ENCODE measurements at regions not wholly inside any gene's neighbourhood (a gene's known extent, or its start where the extent isn't known, plus 50 kb on each side); places are given as distances from the start of the nearest gene placed in this dataset.

GRCh38 chr7:153935095-153935494 is 117.1 kb upstream of the DPP6 start:
- no peaks in the 10 kb centered on the region for H3K4me1 Mint-ChIP-seq
- no peak overlapping the region for H3K4me2 ChIP-seq (replicated peaks; ENCODE audit: extremely low read depth, low read length, poor library complexity, severe bottlenecking)

DNA sequence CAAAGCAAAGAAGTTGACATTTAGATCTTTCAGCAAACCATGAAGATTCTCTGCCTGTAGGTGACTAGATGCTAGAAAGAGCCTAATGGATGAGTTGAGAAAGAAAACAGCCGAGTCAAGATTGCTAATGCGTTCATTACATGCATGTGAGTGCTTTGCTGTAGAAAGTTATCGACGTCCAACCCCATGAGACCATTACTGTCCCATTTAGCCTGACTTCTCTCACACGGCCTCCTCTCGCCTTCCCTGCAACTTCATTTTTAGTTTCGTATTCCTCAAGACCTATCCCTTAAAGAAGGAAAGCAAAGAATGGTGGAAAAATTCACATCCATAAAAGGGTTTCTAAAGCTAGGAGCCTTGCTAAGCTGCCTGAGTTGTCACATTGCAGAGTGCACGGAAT is 113.7 kb upstream of the DPP6 start:
- TF ChIP-seq CTCF (IDR thresholded peaks at IDR 0.05), result no peak
- Histone ChIP-seq H3K79me2 (ENCODE audit: insufficient read depth, low read length) (no peaks in the 10 kb centered on the region), H3K4me2 (replicated peaks; ENCODE audit: extremely low read depth, low read length, poor library complexity, severe bottlenecking) (no peak overlapping the region), H3K27me3 (ENCODE audit: control insufficient read depth in 2 of 2, insufficient read depth in 2 of 2, low read length in 2 of 2) (no peaks in the 10 kb centered on the region), H4K20me1 (ENCODE audit: insufficient read depth, low read length) (no peaks in the 10 kb centered on the region), H3K36me3 (replicated peaks in 1 of 2; ENCODE audit: control insufficient read depth in 1 of 2, insufficient read depth in 2 of 2, low read length in 2 of 2) (no peaks in the 10 kb centered on the region), H3K9me3 (replicated peaks in 1 of 2; ENCODE audit: control insufficient read depth in 1 of 2, insufficient read depth in 1 of 2, low read length in 2 of 2) (peaks cover 0 to 9% of the 10 kb centered on the region in 2 donors), H3K9ac (ENCODE audit: insufficient read depth, low read length, poor library complexity, severe bottlenecking) (no peak overlapping the region), H3K27ac (ENCODE audit: low read depth in 1 of 2, low read length in 2 of 2) (no peak overlapping the region), H3K4me3 (replicated peaks in 1 of 3; ENCODE audit: low read depth in 2 of 3, low read length in 3 of 3) (no peak overlapping the region), H3K4me1 (ENCODE audit: control insufficient read depth in 1 of 2, insufficient read depth in 2 of 2, low read length in 2 of 2) (no peaks in the 10 kb centered on the region), H2AFZ (ENCODE audit: insufficient read depth, low read depth, low read length, poor library complexity, severe bottlenecking) (no peak overlapping the region)
- no peak overlapping the region for H3K27ac Mint-ChIP-seq
- H3K9me3 Mint-ChIP-seq, result peaks cover 7 to 35% (median 13%) of the 10 kb centered on the region in 7 donors
- intact Hi-C loops (cut with micrococcal nuclease), result no loop called here
- WGBS (ENCODE audit: insufficient coverage), result no CpG with 5 or more reads among the region's 8 CpGs
- H3K4me1 Mint-ChIP-seq, result no peaks in the 10 kb centered on the region
- peaks cover 0 to under 1% (median 0%) of the 10 kb centered on the region in 3 donors for H3K27me3 Mint-ChIP-seq (ENCODE audit: low read depth in 3 of 3)
- no peaks in the 10 kb centered on the region for H3K36me3 Mint-ChIP-seq
- no peak overlapping the region for H3K4me3 Mint-ChIP-seq
- DNase-seq, result no peak

More at GRCh38 chr7:153935095-153935494, 117.1 kb upstream of the DPP6 start:
- H3K9me3 Mint-ChIP-seq, result peaks cover 7 to 33% (median 17%) of the 10 kb centered on the region in 7 donors
- intact Hi-C loops (cut with micrococcal nuclease), result no loop called here
- no peaks in the 10 kb centered on the region for H3K36me3 ChIP-seq (replicated peaks in 1 of 2; ENCODE audit: control insufficient read depth in 1 of 2, insufficient read depth in 2 of 2, low read length in 2 of 2)
- 83% methylated on average over 11 of the region's 13 CpGs for WGBS (ENCODE audit: insufficient coverage)
- H4K20me1 ChIP-seq (ENCODE audit: insufficient read depth, low read length), result no peaks in the 10 kb centered on the region
- no peak for DNase-seq
- no peaks in the 10 kb centered on the region for H3K36me3 Mint-ChIP-seq
- no peaks in the 10 kb centered on the region for H3K4me1 ChIP-seq (ENCODE audit: control insufficient read depth in 1 of 2, insufficient read depth in 2 of 2, low read length in 2 of 2)
- no peak overlapping the region for H2AFZ ChIP-seq (ENCODE audit: insufficient read depth, low read depth, low read length, poor library complexity, severe bottlenecking)
- H3K4me3 ChIP-seq (replicated peaks in 1 of 3; ENCODE audit: low read depth in 2 of 3, low read length in 3 of 3), result no peak overlapping the region
- peaks cover 0 to 9% of the 10 kb centered on the region in 2 donors for H3K9me3 ChIP-seq (replicated peaks in 1 of 2; ENCODE audit: control insufficient read depth in 1 of 2, insufficient read depth in 1 of 2, low read length in 2 of 2)
- H3K27me3 ChIP-seq (ENCODE audit: control insufficient read depth in 2 of 2, insufficient read depth in 2 of 2, low read length in 2 of 2), result no peaks in the 10 kb centered on the region
- H3K79me2 ChIP-seq (ENCODE audit: insufficient read depth, low read length), result no peaks in the 10 kb centered on the region
- no peak overlapping the region for H3K4me3 Mint-ChIP-seq
- no peak overlapping the region for H3K9ac ChIP-seq (ENCODE audit: insufficient read depth, low read length, poor library complexity, severe bottlenecking)
- H3K27ac Mint-ChIP-seq, result no peak overlapping the region
- H3K27ac ChIP-seq (ENCODE audit: low read depth in 1 of 2, low read length in 2 of 2), result no peak overlapping the region
- TF ChIP-seq CTCF (IDR thresholded peaks at IDR 0.05), result no peak
- H3K27me3 Mint-ChIP-seq (ENCODE audit: low read depth in 3 of 3), result no peaks in the 10 kb centered on the region

All from CD14-positive monocyte (primary cell).